Activated T-cell treated with anti-CD3 and anti-CD28 coated beads, Interleukin-2, amount 50 U/mL, for 4 hours (primary cell): ENCODE measurements at regions not wholly inside any gene's neighbourhood (a gene's known extent, or its start where the extent isn't known, plus 50 kb on each side); places are given as distances from the start of the nearest gene placed in this dataset.

ENCODE experiments used
- ATAC-seq, 2 donors: fragments of 200-7000 bp; cut with Tn5 transposase; one replicate each; pipeline ENCODE4 v1.10.0; 2021
- DNase-seq: peaks from one replicate; pipeline ENCODE4 v3.0.0-alpha.2; 2020
- H3K27me3 Mint-ChIP-seq: one replicate; pipeline ENCODE4 v1.8.0; 2021; ENCODE audit warnings: low read depth, mixed read lengths
- H3K36me3 Mint-ChIP-seq: one replicate; pipeline ENCODE4 v1.8.0; 2022; ENCODE audit warnings: mixed read lengths; ENCODE audit not compliant: insufficient read depth
- H3K4me1 Mint-ChIP-seq: one replicate; pipeline ENCODE4 v1.8.0; 2021; ENCODE audit warnings: low read depth, mixed read lengths
- H3K4me3 Mint-ChIP-seq: one replicate; pipeline ENCODE4 v1.8.0; 2021; ENCODE audit warnings: mild to moderate bottlenecking, moderate library complexity, mixed read lengths
- H3K9me3 Mint-ChIP-seq: one replicate; pipeline ENCODE4 v1.8.0; 2021; ENCODE audit warnings: mixed read lengths

GRCh38 chr10:57874810-57875209 is 392.9 kb downstream of the IPMK start:
- Mint-ChIP-seq H3K4me3 (no peak overlapping the region), H3K36me3 (no peaks in the 10 kb centered on the region), H3K4me1 (no peaks in the 10 kb centered on the region), H3K27me3 (no peaks in the 10 kb centered on the region), H3K9me3 (peaks cover 5% of the 10 kb centered on the region)
- no peak for DNase-seq
- no peak for ATAC-seq

DNA sequence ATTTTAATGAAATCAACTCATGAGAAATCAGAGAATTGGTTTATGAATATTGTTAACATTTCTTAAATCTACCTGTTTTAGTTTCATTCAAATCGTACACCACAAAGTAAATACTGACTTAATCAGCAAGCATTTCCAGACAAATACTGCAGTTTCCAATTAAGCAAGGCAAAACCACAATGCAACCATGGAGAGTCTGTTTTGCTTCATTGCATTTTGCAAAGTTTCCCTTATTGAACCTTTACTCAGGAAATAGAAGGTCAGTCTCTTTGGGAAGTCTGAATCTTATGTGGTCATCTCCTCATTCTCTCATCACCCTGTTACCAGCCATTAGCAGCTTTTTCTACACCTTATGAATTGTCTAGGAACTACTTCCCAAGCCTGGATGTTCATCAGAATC is 400.5 kb downstream of the IPMK start:
- no peak for ATAC-seq
- no peaks in the 10 kb centered on the region for H3K36me3 Mint-ChIP-seq
- no peaks in the 10 kb centered on the region for H3K27me3 Mint-ChIP-seq

DNA sequence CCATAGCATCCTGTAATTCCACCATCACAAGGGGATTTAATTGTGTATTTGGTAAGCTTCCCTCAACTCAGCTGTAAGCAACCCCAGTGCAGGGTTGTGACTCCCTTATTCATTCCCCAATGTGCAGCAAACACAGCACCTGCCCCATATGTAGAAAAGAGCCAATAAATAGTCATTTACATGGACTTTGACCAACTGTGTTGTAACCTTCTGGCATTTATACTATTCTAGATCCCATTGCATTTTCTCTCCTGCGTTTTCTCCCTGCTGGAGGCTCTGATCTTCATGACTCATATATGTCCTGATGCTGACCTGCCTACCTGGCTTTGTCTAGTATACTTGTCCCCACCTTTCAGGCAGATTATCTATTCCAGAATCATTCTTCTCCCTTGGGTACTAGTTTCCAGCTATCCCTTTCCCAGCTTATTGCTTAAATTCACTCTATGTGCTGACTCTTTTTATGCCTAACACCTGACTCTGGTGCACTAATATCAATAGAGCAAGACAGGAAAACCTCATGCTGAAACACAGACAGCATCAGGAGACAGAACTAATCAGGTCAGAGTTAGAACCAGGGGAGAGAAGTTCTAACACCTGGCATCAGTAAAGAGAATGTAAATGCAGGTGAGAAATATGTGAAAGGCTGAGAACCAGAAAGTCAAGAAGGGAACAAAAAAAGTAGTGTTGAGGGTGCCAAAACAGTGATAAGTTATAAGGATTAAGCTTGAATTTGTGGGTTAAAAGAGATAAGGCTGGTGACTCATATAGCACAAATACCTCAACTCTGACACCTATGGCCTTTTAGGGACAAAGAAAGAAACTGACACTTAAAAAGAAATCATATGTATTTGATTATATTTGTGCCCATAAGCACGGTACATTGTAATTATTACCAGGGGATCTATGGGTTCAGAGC is 402.7 kb downstream of the IPMK start:
- DNase-seq (no peak), ATAC-seq (no peak)
- Mint-ChIP-seq H3K4me1 (no peaks in the 10 kb centered on the region), H3K36me3 (no peaks in the 10 kb centered on the region), H3K4me3 (no peak overlapping the region), H3K9me3 (no peaks in the 10 kb centered on the region), H3K27me3 (no peaks in the 10 kb centered on the region)

More for the DNA sequence above, 400.5 kb downstream of the IPMK start:
- no peak for DNase-seq
- Mint-ChIP-seq H3K9me3 (peaks cover 5% of the 10 kb centered on the region), H3K4me1 (no peaks in the 10 kb centered on the region), H3K4me3 (no peak overlapping the region)

DNA sequence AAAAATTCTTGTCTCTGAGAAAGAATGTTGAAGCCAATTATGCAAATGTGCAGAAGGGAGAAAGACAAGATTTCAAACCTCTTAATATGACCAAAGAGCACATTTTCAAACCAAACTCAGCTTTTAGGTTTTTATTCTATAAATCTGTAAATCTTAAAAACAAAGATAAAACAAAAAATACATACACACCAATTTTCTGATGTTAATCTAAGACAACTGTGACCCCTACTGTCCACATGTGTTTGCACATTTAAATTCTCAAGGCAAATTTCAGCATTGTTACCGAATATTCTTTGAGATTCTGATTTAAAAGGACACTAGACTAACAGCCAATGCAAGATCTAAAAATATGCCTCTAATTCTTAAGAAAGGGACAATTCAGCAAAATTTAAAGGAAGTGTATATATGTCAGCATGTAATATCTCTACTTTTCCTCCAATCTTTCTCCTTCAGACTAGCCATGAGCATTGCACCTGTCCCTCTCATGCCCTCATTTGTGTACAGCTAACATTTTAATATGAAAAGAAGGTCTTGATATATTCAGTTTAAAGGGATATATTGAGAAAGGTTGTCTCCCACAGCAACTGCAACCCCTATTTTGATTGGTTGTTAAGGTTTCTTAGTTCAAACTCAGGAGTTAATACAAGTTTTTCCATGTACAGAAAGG is 417.9 kb downstream of the IPMK start:
- H3K36me3 Mint-ChIP-seq, result no peaks in the 10 kb centered on the region
- DNase-seq (no peak), ATAC-seq (no peak)
- H3K9me3 Mint-ChIP-seq, result no peaks in the 10 kb centered on the region
- no peak overlapping the region for H3K4me3 Mint-ChIP-seq
- H3K27me3 Mint-ChIP-seq, result no peaks in the 10 kb centered on the region
- H3K4me1 Mint-ChIP-seq, result no peaks in the 10 kb centered on the region

- no peaks in the 10 kb centered on the region for H3K4me1 Mint-ChIP-seq
- DNase-seq (no peak), ATAC-seq (no peak)
- no peak overlapping the region for H3K4me3 Mint-ChIP-seq
- H3K36me3 Mint-ChIP-seq, result no peaks in the 10 kb centered on the region
- no peaks in the 10 kb centered on the region for H3K27me3 Mint-ChIP-seq
- no peaks in the 10 kb centered on the region for H3K9me3 Mint-ChIP-seq
Measured at GRCh38 chr10:57846307-57847065, 421.2 kb downstream of the IPMK start.

DNA sequence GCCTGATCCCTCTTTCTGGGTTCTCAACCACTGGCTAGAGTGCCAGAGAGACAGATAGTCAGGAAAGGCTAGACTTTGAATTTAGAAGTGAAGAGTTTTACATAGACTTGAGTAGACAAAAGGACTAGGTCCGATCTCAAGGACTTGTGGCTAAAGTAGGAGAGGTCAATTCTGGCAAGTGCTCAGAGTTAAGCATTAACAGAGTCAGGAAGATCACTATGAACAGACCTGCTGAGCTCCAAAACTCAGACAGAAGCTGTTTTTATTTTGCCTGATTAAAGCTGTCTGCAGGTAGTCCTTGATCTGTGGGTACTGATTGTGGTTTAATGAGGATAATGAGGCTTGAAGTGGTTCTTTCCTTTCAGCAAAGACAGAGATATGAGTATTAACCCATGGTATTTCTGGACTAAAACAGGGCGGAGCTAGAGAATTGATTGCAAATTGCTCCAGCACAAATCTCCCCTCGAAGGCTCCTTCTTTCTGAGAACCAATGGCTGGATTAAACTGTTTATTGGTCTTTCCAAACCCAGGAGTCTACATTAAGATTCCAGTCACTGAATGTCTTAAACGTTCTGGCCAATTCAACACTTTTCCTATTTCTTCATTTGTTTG is 423.2 kb downstream of the IPMK start:
- H3K9me3 Mint-ChIP-seq, result peaks cover 11% of the 10 kb centered on the region
- DNase-seq (no peak), ATAC-seq (no peak)
- H3K27me3 Mint-ChIP-seq, result no peaks in the 10 kb centered on the region
- no peaks in the 10 kb centered on the region for H3K4me1 Mint-ChIP-seq
- H3K36me3 Mint-ChIP-seq, result no peaks in the 10 kb centered on the region
- no peak overlapping the region for H3K4me3 Mint-ChIP-seq

GRCh38 chr10:57830877-57831560 is 436.7 kb downstream of the IPMK start:
- H3K27me3 Mint-ChIP-seq, result no peaks in the 10 kb centered on the region
- no peaks in the 10 kb centered on the region for H3K4me1 Mint-ChIP-seq
- no peaks in the 10 kb centered on the region for H3K36me3 Mint-ChIP-seq
- no peak for ATAC-seq
- DNase-seq, result no peak
- no peaks in the 10 kb centered on the region for H3K9me3 Mint-ChIP-seq
- no peak overlapping the region for H3K4me3 Mint-ChIP-seq

GRCh38 chr10:57825015-57825414 is 442.7 kb downstream of the IPMK start:
- Mint-ChIP-seq H3K27me3 (no peaks in the 10 kb centered on the region), H3K4me1 (no peaks in the 10 kb centered on the region), H3K36me3 (no peaks in the 10 kb centered on the region), H3K4me3 (no peak overlapping the region), H3K9me3 (peaks cover 3% of the 10 kb centered on the region)
- no peak for ATAC-seq
- DNase-seq, result no peak

- DNase-seq, result no peak
- H3K36me3 Mint-ChIP-seq, result no peaks in the 10 kb centered on the region
- H3K9me3 Mint-ChIP-seq, result peaks cover 3% of the 10 kb centered on the region
- no peaks in the 10 kb centered on the region for H3K4me1 Mint-ChIP-seq
- no peaks in the 10 kb centered on the region for H3K27me3 Mint-ChIP-seq
- no peak overlapping the region for H3K4me3 Mint-ChIP-seq
- ATAC-seq, result no peak
Measured at GRCh38 chr10:57823398-57823797, 444.3 kb downstream of the IPMK start.

DNA sequence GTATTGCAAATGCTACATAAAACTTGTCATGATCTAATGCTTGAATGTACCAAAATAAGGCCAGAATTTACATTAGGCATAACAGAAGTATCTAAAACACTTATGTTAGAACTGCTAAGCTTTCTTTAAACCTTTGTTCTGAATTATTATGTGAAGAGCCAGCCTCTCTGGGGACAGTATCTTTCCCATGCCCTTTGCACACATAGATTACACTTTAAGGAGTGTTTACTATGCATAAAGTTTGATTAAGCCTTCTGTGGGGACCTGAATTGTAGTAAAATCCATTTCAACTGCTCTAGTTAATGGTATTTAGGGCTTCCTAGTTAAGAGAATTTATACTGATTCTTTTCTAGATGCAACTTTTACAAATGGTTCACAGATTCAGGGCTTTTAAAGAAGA is 444.7 kb downstream of the IPMK start:
- Mint-ChIP-seq H3K9me3 (peaks cover 3% of the 10 kb centered on the region), H3K36me3 (no peaks in the 10 kb centered on the region), H3K27me3 (no peaks in the 10 kb centered on the region), H3K4me3 (no peak overlapping the region), H3K4me1 (no peaks in the 10 kb centered on the region)
- ATAC-seq (no peak), DNase-seq (no peak)

DNA sequence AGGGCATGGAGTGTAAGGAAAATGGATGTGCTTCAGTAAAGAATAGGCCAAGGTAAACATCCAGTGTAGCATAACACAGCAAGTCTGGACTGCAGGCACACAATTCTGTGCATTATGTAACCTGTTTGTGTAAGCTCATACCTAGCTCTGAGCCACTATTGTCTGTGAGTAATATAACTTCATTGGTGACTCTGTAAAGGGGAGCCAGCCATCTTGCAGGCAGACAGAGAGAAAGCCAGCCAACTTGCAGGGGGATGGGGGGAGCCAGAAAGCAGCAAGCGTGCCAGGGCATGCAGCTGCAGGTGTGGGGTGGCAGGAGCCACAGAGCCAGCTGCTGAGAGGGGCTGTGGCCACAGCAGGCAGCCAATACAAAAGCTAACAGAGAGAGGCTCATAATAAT is 449.2 kb downstream of the IPMK start:
- Mint-ChIP-seq H3K4me1 (no peaks in the 10 kb centered on the region), H3K4me3 (no peak overlapping the region), H3K9me3 (no peaks in the 10 kb centered on the region), H3K27me3 (no peaks in the 10 kb centered on the region), H3K36me3 (no peaks in the 10 kb centered on the region)
- DNase-seq (no peak), ATAC-seq (no peak)

GRCh38 chr10:57817741-57818140 is 450.0 kb downstream of the IPMK start:
- Mint-ChIP-seq H3K9me3 (no peaks in the 10 kb centered on the region), H3K27me3 (no peaks in the 10 kb centered on the region), H3K36me3 (no peaks in the 10 kb centered on the region), H3K4me3 (no peak overlapping the region), H3K4me1 (no peaks in the 10 kb centered on the region)
- ATAC-seq, result no peak
- DNase-seq, result no peak

DNA sequence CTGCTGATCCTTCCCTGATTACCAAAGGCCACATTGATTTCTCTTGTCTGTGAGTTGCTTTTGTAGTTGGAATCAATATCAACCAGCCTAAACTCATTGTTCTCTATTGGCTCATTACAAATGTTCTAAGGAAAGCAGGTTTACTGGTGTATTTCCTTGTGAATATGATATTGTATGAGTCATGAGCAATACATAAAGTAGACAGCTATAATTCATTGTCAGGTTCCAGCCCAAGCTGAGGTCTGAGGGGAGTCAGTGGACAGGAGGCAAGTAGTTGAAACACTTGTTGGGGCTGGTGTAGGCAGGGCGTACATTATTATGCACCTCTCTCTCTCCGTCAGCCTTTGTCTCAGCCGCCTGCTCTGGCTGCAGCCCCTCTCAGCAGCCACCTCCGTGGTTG is 451.7 kb downstream of the IPMK start:
- Mint-ChIP-seq H3K4me3 (no peak overlapping the region), H3K27me3 (no peaks in the 10 kb centered on the region), H3K9me3 (peaks cover 3% of the 10 kb centered on the region), H3K36me3 (no peaks in the 10 kb centered on the region), H3K4me1 (no peaks in the 10 kb centered on the region)
- DNase-seq (no peak), ATAC-seq (no peak)

DNA sequence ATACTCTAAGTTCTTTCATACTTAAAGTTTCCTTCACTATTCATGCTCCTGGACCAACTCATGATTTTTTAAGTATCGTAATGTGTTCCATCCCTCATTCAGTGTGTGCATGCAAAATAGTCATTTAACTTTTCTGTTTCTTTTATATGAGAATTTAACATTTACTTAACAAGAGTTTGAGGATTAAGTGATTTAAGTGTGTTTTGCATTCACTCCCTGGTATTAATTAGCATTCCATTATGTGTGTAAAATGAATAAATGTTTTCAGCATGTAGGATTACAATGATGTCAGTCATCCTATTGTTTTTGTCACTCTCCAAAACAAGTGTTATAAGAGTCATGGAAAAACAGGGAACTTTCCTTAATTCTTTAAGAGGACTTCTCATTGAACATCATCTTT is 457.7 kb downstream of the IPMK start:
- ATAC-seq (no peak), DNase-seq (no peak)
- Mint-ChIP-seq H3K4me3 (no peak overlapping the region), H3K27me3 (no peaks in the 10 kb centered on the region), H3K4me1 (no peaks in the 10 kb centered on the region), H3K9me3 (peaks cover 3% of the 10 kb centered on the region), H3K36me3 (no peaks in the 10 kb centered on the region)
